ENCODE measurements at regions not wholly inside any gene's neighbourhood (a gene's known extent, or its start where the extent isn't known, plus 50 kb on each side); places are given as distances from the start of the nearest gene placed in this dataset.
"Not testable (repeated sequence)": the region's sequence is repeated elsewhere in the genome, so short reads cannot be mapped to it uniquely, and the experiment has no call there.

GRCh38 chr6:118705544-118706491 is 54.4 kb upstream of the CEP85L start:
- peaks cover 7% of the 10 kb centered on the region for H3K4me1 ChIP-seq (ENCODE audit: low read depth)
- DNase-seq (peak in 1 of 3 donors; percentile 12), ATAC-seq (no peak)
- no peak for TF ChIP-seq CTCF (IDR thresholded peaks at IDR 0.05)
- no peaks in the 10 kb centered on the region for H3K36me3 ChIP-seq (ENCODE audit: low read depth)
- intact Hi-C loops (cut with DNase I, micrococcal nuclease), result no loop called here
- no peak overlapping the region for H3K4me3 ChIP-seq
- H3K9me3 ChIP-seq, result no peaks in the 10 kb centered on the region

GRCh38 chr6:118704915-118705314 is 53.5 kb upstream of the CEP85L start:
- Histone ChIP-seq H3K4me1 (ENCODE audit: low read depth) (peaks cover 3% of the 10 kb centered on the region), H3K4me3 (no peak overlapping the region), H3K36me3 (ENCODE audit: low read depth) (no peaks in the 10 kb centered on the region), H3K9me3 (no peaks in the 10 kb centered on the region)
- ATAC-seq, result no peak
- intact Hi-C loops (cut with DNase I, micrococcal nuclease), result no loop called here
- DNase-seq, result no peak
- TF ChIP-seq CTCF (IDR thresholded peaks at IDR 0.05), result no peak

- H3K9me3 ChIP-seq; H3K4me3 ChIP-seq; H3K36me3 ChIP-seq (ENCODE audit: low read depth); ATAC-seq; H3K4me1 ChIP-seq (ENCODE audit: low read depth); intact Hi-C loops (cut with DNase I, micrococcal nuclease); DNase-seq: not testable (repeated sequence)
These were observed 49.9 kb upstream of the CEP85L start for GRCh38 chr6:118701260-118701659.
